CD4-positive, alpha-beta T cell treated with Interleukin-15 for 4 hours (primary cell): ENCODE measurements at regions not wholly inside any gene's neighbourhood (a gene's known extent, or its start where the extent isn't known, plus 50 kb on each side); places are given as distances from the start of the nearest gene placed in this dataset.

Experiments
- DNase-seq: peaks from one replicate; pipeline ENCODE4 v3.0.0-alpha.2; 2020; ENCODE audit warnings: low spot score

GRCh38 chr9:130782886-130783530, 52.0 kb upstream of the ABL1 start:
- no peak for DNase-seq

DNA sequence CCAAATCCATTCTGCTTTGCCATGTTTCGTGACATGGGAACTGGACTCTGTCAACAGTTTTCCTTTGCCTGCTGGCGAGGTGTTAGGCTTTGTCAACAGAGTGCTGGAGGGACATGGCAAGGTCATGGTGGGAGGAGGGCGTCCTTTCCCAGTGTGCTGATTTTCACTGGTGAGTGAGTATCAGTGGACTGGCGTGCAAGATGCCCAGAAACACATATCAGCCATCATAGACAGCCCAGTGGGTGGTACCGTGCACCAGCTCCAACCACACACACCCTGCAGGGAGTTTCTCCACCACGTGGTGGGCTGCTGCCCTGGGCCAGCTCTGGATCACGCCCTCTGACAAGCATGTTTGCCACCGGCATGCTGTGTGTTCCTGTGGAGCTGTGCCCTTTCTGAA, 50.0 kb upstream of the ABL1 start:
- DNase-seq: no peak
